Hematopoietic multipotent progenitor cell treated with erythropoietin and hydrocortisone succinate and interleukin-3 and kit ligand, for 8 days (in vitro differentiated cells): ENCODE measurements at regions not wholly inside any gene's neighbourhood (a gene's known extent, or its start where the extent isn't known, plus 50 kb on each side); places are given as distances from the start of the nearest gene placed in this dataset.

Experiments
- DNase-seq: peaks from one replicate; pipeline ENCODE4 v3.0.0-alpha.2; 2015

DNA sequence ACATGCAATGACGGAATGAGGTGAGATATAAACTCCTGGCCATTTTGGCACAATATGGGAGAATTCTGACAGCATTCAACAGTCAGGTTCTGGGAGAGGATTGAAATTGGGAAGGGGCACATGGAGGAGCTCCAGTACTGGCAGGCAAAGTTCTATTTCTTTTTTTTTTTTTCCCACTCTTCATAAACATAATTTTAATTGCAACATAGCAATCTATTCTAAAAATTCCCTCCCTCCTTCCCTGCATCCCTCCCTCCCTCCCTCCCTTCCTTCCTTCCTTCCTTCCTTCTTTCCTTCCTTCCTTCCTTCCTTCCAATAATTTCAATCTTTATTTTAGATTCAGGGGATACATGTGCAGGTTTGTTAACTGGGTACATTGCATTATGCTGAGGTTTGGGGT is 93.2 kb downstream of the PTCSC3 start:
- no peak for DNase-seq

- DNase-seq = no peak
These were observed 98.4 kb downstream of the PTCSC3 start for GRCh38 chr14:36078080-36078479.

DNA sequence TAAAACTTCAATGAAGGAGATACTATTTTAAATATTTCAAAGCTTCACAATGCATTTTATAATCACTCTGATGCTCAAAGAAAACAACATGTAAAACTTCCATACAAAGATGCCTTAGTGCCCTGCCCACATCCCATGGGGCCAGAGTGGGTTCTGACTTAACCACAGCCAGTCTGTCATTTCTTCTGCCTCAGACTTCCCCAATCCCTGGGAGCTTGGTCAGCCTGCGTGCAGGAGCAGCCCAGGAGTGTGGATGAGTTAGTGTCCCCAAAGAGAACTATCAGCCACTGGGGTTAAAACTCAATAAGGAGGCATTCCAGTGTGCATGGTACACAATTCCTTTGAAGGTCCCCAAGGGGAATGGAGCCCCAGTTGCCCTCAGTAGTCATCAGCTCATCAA is 100.3 kb downstream of the PTCSC3 start:
- no peak for DNase-seq

- DNase-seq = no peak
These were observed 101.3 kb downstream of the PTCSC3 start for GRCh38 chr14:36075203-36075602.

DNA sequence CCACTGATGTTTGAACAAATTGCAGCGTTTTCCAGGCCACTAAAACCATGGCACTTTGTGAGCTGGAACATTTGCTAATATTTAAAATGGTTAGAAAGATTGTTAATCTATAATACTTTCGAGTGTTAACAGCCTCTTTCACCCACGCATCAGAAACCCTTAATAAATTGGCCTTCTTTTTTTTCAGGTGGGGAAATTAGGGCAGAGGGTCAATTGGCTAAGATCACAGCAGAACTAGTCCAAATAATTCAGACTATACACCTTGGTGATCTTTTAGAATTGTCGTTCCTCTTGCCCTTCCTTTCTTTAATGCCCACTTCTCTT is 105.8 kb downstream of the PTCSC3 start:
- no peak for DNase-seq

DNA sequence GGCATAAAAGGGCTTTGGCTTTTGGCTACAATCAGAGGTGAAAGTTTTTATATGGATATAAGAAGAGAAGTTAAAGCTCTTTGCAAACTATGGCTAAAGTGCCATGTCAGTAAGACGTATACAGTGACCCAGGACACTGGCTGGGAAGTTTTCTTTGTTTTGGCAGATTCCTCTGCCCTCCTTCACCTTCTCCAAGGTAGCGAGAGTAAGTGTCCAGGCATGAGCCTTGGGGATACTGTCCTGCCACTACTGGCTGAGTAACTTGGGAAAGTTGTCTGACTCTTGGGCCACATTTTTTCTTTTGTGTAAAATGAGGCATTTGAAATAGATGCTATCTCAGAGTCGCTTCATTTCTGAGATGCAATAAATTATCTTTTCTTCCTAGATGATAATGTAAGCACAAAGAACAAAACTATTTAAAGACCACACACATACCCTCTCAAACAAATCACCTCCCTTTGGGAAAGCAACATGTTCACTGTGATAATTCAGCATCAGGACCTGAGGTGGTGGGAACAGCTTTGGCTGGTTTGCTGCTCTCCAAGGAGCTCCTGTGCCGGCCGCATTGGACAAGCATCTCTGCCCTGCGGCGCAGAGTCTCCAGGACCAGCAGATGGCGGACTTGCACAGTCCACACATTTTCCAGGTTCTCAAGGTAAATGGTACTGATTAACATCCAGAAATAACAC is 106.3 kb downstream of the PTCSC3 start:
- peak; percentile 49 for DNase-seq

DNA sequence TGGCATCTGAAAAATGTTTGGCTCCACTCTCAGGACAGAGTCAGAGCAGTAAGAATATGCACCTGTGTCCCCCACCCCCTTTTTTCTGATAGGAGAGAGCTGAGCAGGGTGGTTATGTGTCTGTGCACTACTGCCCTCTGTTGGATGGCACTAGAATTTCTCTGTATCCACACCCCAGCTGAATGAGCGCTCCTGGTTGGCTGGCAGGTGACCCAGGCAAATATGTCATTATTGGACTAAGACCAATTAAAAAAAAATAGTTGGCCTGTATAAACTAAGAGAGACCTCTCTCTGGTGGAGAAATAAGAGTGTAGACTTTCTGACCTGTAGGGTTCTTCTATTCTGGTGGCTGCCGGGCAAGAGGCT is 107.0 kb downstream of the PTCSC3 start:
- DNase-seq = peak; percentile 58

DNA sequence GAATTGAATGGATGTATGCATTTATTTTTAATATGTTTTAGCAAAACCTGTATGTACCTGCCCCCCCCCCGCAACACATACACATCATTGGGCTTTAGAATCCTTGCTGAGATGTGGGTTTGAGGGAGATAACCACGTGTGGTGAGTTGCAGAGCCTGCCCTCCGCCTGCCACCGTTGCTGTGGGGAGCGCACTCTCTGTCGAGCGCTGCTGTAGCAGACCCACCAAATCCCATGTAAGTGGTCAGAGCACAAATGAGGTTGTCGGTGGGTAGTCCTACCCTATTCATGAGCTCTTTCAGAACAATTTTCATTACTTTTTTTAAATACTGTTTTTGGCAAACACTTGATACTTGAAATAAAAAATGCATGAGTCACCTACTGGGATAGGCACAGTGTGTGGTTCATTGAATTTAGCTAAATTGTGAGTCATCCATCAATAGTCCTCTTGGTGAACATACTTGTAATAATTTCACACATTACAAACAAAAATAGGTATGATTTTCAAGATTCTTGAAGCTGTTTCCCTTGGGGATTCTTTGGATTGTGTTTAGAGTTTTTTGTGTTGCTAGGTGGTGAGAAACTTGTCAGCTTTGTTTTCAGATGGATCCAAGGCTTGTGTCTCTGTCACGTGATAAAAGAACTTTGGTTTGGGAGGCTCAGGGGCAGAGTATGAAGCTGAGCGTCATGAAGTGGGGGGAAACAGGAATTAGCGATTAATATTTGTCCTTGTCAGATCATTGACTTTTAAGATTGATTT is 107.6 kb downstream of the PTCSC3 start:
- no peak for DNase-seq

DNA sequence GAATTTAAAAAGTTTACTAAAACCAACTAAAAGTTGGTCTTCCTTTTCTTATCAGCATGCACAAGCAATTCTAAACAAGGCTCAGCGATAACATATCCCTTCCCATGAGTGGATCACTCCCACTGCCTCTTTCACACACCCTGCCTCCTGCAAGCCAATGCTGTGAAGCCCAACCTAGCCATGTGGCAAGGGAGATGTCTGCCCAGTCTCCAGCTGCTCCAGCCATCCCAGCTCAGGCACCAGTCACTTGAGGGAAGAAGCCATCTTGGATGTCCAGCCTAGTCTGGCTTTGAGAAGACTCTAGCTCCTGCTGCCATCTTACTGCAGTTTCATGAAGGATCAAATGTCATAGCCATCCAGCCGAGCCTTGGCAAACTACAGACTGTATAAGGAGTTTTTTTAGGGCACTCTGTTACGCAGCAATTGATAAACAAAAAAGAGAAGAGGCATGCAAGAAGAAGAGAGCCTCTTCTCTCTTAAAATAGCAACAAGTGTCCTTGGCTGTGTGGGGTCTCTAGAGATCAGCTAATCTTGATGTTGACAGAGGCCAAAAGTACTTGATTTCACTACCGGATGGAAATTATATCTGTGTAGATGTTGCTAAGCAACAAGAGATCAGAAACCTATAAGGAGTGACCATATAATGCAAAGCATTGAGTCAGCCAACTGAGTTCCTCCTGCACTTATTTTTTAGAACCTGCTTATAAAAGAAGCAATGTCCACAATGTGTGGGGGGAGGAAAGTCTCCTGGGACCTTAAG is 108.9 kb downstream of the PTCSC3 start:
- no peak for DNase-seq

- DNase-seq = no peak
These were observed 109.9 kb downstream of the PTCSC3 start for GRCh38 chr14:36066636-36067035.

- no peak for DNase-seq
These were observed 110.7 kb downstream of the PTCSC3 start for GRCh38 chr14:36065831-36066230.

DNA sequence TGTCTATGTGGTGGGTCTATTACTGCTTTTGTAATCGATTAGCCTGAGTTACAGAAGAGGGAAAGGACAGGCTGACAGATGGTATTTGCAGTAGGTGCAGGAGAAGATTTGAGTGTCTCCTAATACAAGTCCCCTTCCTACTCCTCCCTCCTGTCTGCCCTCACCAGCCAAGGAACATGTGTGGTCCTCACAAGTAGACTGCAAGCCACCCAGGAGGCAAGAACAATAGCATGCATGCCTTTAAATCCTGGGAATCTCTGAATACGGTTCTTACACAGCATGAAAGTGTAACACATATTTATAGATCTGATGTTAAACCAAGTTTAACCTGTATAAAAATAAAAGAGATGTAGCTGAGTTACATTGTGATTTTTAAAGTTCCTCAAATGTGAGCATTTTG is 117.0 kb downstream of the PTCSC3 start:
- DNase-seq = no peak

- DNase-seq = no peak
These were observed 118.9 kb downstream of the PTCSC3 start for GRCh38 chr14:36057452-36058116.

DNA sequence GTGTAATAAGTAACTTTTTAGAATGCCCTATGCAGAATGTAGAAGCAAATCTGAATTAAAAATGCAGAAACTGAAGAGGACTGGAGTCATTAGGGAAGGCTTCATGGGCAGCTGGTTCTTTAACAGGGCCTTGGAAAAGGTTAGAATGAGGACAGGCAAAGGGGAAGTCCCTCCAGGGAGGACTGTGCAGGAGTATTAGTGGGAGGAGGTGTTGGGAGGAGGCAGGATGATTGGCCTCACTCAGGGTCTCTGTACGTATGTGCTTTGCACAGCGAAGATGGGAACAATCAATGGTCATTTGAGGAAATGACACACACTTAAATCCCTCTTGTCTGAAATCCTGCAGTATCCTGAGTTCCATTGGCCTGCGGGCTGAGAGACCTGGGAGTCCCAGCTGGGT is 119.7 kb downstream of the PTCSC3 start:
- no peak for DNase-seq

DNA sequence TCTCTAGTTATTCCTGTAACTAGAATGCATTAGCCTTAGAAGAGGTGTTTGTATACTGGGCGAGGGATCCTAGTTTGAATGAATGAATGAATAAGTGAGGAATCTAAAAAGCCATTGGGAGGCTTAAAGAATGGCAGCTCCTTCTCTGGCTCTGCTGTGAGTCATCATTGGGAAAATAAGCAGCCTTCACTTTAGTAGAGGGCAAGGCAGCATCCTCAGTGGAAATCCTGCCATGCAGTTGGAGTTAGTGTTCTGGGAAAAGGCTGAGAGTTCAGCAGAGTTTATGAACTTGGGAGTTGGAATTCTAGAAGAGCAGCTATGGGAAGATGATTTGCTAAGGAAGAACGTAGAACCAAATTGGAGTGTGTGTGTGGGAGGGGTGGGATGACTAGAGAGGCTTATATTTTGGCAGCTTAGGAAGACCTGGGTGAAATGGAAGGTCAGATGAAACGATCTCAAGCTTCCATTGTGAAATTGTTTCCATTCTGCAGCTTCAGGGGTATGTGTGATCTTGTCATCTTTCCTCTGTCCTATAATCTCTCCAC is 120.8 kb downstream of the PTCSC3 start:
- no peak for DNase-seq

DNA sequence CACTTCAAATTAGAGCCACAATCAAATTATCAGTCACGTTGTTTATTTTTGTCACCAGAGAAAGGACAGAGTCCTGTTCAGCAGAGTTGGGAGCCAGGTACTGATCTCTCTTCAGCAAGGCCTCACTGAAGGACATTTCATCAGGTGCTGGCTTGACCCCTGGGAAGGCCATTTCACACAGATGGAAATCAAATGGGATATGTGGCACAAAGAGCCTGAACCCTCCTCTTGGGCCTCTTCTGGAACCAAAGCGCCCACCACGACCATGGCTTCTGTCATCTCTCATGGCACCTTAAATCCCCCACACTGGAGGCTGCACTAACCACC is 121.5 kb downstream of the PTCSC3 start:
- no peak for DNase-seq

DNA sequence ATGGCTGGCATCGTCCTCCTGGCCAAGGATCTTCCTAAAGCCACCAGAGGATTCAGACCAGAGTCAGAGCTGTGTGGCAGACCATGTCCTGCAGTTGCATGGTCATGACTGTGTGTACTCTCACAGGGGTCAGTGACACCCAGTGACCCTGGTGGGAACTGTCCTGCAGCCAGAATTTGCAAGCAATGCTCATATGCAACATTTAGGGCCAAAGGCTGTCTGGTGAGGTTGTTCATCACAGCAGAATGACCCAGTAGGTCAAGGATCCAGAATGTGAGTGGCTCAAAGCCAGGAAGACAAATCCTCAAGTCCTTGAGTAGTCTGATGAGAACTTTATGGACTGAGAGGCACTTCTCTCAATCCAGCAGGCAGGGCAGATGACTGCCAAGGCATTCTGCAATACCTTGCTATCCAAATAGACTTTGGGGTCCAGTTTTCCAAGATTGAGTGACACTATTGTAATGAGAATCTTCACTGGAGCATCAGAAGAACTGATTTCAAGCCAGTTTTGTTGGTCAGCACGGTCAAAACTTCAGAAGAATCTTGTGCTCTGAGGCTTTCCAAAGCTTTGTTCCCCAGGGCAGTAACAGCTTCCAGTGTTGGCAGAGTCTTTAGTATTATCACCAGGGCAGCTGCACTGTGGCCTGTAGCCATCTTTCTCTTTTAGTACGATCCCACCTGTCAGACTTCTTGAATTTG is 122.0 kb downstream of the PTCSC3 start:
- DNase-seq = no peak

GRCh38 chr14:36052681-36053080 is 123.8 kb downstream of the PTCSC3 start:
- no peak for DNase-seq

DNA sequence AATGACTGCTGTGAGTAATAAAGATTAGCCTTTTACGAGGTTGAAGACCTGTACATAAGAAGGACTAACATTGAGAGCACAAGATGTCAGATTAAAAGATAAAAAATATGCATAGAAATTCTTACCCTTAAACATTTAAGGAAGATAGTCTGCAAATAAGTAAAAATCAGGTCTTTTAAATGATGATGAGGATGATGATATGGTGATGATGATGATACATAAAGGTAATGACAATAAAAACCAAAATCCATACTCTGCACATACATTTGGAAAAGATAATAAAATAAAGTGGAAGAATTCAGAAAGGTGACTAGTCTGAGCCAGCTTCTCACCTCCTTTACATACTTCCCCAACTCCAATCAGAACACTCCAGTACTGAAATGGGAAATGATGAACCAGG is 124.5 kb downstream of the PTCSC3 start:
- DNase-seq = no peak

GRCh38 chr14:36048667-36049066 is 127.9 kb downstream of the PTCSC3 start:
- no peak for DNase-seq

GRCh38 chr14:36047912-36048311 is 128.6 kb downstream of the PTCSC3 start:
- no peak for DNase-seq

DNA sequence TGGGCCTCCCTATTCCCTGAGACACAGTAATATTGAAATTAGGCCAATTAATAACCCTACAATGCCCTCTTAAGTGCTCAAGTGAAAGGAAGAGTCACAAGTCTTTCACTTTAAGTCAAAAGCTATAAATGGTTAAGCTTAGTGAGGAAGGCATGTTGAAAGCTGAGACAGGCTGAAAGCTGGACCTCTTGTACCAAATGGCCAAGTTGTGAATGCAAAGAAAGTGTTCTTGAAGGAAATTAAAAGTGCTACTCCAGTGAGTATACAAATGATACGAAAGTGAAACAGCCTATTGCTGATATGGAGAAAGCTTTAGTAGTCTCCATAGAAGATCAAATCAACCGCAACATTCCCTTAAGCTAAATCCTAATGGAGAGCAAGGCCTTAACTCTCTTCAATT is 140.8 kb downstream of the PTCSC3 start:
- DNase-seq = no peak

DNA sequence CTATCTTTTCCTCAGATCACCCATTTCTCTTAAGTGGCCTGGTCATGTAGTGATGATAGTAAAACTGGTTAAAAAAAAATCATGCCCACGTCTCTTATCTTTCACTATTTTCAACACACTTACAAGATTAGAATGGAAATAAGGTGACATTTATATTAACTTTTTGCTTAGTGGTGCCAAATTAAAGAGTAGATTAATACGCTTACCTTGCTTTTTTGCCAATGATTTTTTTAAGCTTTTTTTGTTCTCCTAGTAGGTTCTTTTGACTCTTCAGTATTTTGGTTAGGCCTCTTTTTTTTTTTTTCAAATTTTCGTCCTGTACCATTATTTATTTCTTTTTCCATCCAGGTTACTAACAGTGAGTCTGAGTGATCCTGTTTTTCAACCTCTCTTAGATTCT is 147.9 kb downstream of the PTCSC3 start:
- no peak for DNase-seq
